GM12872 (cell line): ENCODE measurements at regions not wholly inside any gene's neighbourhood (a gene's known extent, or its start where the extent isn't known, plus 50 kb on each side); places are given as distances from the start of the nearest gene placed in this dataset.

ENCODE experiments used
- CTCF ChIP-seq: IDR thresholded peaks from 3 replicates; pipeline ENCODE4 v1.5.1; 2011; ENCODE audit warnings: low read depth, mild to moderate bottlenecking, low read length, moderate library complexity; ENCODE audit not compliant: insufficient read depth

- TF ChIP-seq CTCF = no peak
These were observed 96.2 kb upstream of the CHODL start for GRCh38 chr21:18148401-18148800.

- no peak for TF ChIP-seq CTCF
These were observed 97.0 kb upstream of the CHODL start for GRCh38 chr21:18147678-18148077.

- TF ChIP-seq CTCF = no peak
These were observed 97.8 kb upstream of the CHODL start for GRCh38 chr21:18146820-18147219.

GRCh38 chr21:18144339-18144738 lies 100.3 kb upstream of the CHODL start:
- TF ChIP-seq CTCF = no peak

- no peak for TF ChIP-seq CTCF
These were observed 102.0 kb upstream of the CHODL start for GRCh38 chr21:18142655-18143054.

GRCh38 chr21:18138507-18138906 lies 106.1 kb upstream of the CHODL start:
- TF ChIP-seq CTCF = no peak

GRCh38 chr21:18129526-18129925 lies 115.1 kb upstream of the CHODL start:
- TF ChIP-seq CTCF = no peak

GRCh38 chr21:18118566-18118965 lies 126.1 kb upstream of the CHODL start:
- no peak for TF ChIP-seq CTCF
